ENCODE measurements at regions not wholly inside any gene's neighbourhood (a gene's known extent, or its start where the extent isn't known, plus 50 kb on each side); places are given as distances from the start of the nearest gene placed in this dataset.

DNA sequence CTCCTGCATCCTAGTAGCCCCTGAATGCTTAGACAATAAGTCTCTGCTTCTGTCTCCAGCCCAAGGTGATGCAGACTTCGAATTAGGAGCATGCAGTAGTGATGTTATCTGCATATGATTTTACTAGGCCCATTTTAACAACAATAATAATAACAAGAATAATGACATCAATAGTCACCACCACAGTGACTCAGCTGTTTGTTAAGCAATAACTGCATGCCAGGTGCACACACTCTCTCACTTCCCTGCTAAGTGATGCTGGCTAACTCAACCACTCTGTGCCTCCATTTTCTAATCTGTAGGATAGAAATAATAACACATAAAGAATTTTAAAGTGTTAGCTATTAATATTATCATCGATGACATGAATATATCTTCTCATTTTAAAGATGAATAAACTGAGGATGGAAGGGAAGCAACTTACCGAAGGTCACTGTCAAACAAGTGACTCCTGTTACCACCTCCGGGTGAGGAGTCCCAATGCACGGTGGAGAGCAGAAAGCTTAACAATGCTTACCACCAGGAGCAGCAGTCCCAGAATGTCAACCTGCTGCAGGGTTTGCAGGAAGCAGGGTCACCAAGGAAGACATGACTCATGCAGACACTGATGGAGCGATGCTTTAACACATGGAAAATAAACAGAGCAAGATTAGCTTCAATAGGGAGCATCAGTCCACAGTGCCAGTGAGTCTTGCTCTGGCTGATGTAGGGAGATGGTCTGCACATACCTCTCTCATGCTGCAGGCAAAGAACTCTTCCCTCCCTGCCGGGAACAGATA, 290.2 kb downstream of the SPATA17 start:
- H3K9me3 Mint-ChIP-seq (ENCODE audit: low read depth), result no peaks in the 10 kb centered on the region
- CTCF ChIA-PET, result no interaction called here
- H3K27ac Mint-ChIP-seq, result no peak overlapping the region
- H3K4me1 Mint-ChIP-seq, result no peaks in the 10 kb centered on the region
- H3K4me3 Mint-ChIP-seq, result no peak overlapping the region
- H3K36me3 Mint-ChIP-seq, result no peaks in the 10 kb centered on the region
- no peak for ATAC-seq
- DNase-seq, result no peak
- peaks cover 7% of the 10 kb centered on the region for H3K27me3 Mint-ChIP-seq

DNA sequence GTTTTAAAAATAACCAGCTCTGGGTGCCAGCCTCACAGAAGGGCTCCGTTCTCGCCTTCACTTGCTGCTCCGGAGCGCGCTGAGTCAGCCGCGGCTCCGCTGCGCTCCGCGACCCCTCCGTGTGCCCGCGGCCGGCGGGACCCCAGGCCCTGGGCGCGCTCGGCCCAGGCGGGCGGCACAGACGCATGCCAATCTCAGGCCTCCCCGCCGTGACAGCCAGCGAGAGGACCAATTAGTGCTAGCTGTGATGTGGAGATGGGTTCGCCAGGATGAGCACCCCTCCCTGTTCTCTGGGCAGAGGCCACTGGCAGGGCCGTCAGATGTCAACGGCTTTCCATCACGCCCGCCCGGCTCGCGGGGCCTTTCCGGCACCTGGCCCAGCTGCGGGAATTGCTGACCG, 293.8 kb downstream of the SPATA17 start:
- Mint-ChIP-seq H3K27ac (no peak overlapping the region), H3K4me3 (no peak overlapping the region), H3K4me1 (no peaks in the 10 kb centered on the region), H3K27me3 (peaks cover 7% of the 10 kb centered on the region), H3K36me3 (no peaks in the 10 kb centered on the region), H3K9me3 (ENCODE audit: low read depth) (no peaks in the 10 kb centered on the region)
- no peak for DNase-seq
- CTCF ChIA-PET, result no interaction called here
- ATAC-seq, result no peak

DNA sequence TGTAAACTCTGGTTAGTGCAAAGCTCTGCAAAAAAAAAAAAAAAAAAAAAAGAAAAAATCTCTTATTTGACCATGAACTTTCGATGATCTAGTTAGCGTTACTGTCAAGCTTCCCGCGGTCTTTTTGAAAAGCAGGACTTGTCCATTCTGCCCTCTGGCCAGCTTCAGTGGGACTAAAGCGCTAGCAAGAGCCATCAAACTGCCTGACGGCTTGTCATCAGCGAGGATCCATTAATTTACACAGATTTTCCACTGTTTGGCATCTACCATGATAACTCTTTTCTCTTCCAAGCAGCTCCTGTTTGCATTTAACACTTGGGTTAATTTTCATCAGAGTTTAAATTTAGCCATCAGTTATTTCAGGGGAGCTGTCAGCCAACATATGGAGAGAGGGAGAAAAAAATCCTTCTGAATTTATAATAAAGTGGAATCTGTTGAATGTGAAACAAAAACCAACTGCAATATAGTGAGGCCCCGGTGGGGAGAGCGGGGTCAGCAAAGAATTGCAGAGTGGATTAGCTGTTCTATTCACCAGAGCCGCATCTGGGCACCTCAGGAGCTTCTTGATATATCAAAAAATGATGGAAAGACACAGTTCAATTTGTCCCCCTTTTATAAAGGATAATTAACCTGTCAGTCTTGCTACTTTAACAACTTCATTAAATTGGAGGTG, 298.2 kb downstream of the SPATA17 start:
- no peak overlapping the region for H3K4me3 Mint-ChIP-seq
- H3K27me3 Mint-ChIP-seq, result peaks cover 5% of the 10 kb centered on the region
- H3K27ac Mint-ChIP-seq, result no peak overlapping the region
- CTCF ChIA-PET, result no interaction called here
- no peak for DNase-seq
- no peak for ATAC-seq
- no peaks in the 10 kb centered on the region for H3K9me3 Mint-ChIP-seq (ENCODE audit: low read depth)
- no peaks in the 10 kb centered on the region for H3K4me1 Mint-ChIP-seq
- H3K36me3 Mint-ChIP-seq, result no peaks in the 10 kb centered on the region

DNA sequence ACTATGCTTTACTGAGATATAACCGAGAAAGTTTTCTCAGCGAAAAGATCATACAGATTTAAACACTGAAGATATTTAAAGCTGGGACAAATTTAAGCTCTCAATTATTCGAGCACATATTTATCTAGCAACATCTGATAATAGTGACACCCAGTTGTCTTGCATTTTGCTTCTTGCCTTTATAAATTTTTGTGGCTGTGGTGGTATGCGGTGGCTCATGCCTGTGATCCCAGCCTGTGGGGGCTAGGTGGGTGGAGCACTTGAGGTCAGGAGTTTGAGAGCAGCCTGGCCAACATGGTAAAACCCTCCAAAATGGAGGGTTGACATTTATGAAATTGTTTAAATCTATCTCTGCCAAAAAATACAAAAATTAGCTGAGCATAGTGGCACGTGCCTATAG, 312.2 kb downstream of the SPATA17 start:
- Mint-ChIP-seq H3K9me3 (ENCODE audit: low read depth) (no peaks in the 10 kb centered on the region), H3K4me3 (no peak overlapping the region), H3K36me3 (no peaks in the 10 kb centered on the region), H3K4me1 (no peaks in the 10 kb centered on the region), H3K27ac (no peak overlapping the region), H3K27me3 (no peaks in the 10 kb centered on the region)
- no peak for DNase-seq
- no peak for ATAC-seq
- CTCF ChIA-PET, result no interaction called here

DNA sequence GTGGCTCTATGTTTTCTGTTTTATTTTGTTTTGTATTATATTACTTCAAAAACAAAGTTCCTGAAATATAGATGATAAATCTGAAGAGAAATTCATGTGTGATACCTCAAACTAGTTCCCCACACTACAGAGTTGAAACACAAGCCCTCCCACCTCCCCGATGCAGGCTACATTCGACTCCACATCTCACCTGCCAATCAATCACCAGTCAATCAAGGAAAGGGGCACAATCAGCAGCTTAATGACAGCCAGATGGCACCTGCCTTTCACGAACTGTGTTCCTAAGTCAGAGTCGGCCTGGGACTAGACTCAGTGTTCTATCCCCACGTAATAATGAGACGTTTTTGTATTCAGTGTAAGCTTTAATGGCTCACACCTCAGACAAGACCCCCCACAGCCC, 313.4 kb downstream of the SPATA17 start:
- CTCF ChIA-PET, result no interaction called here

DNA sequence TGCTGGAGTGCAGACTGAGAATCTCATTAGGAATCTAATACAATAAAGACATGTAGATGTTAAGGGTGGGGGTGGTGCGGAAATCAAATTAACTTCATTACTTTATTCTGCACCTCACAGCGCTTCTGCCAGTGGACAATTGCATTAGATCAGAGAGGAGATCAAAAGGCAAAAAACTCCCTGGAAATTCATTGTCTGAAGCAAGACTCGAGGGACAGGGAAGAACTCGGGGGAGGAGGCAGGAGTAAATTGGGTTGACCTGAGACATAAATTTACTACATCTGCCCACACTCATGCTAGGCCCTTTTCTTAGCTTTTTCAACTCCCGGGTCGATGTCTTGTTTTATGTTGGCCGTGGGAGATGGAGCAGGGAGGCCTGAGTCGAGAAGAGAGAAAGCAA, 315.4 kb downstream of the SPATA17 start:
- CTCF ChIA-PET, result no interaction called here
- Mint-ChIP-seq H3K9me3 (ENCODE audit: low read depth) (no peaks in the 10 kb centered on the region), H3K36me3 (no peaks in the 10 kb centered on the region), H3K27me3 (no peaks in the 10 kb centered on the region), H3K27ac (no peak overlapping the region), H3K4me1 (no peaks in the 10 kb centered on the region), H3K4me3 (no peak overlapping the region)
- ATAC-seq, result no peak
- no peak for DNase-seq

More for the DNA sequence above, 313.4 kb downstream of the SPATA17 start:
- Mint-ChIP-seq H3K4me3 (no peak overlapping the region), H3K36me3 (no peaks in the 10 kb centered on the region), H3K9me3 (ENCODE audit: low read depth) (no peaks in the 10 kb centered on the region), H3K4me1 (no peaks in the 10 kb centered on the region), H3K27ac (no peak overlapping the region), H3K27me3 (no peaks in the 10 kb centered on the region)
- DNase-seq (no peak), ATAC-seq (no peak)

DNA sequence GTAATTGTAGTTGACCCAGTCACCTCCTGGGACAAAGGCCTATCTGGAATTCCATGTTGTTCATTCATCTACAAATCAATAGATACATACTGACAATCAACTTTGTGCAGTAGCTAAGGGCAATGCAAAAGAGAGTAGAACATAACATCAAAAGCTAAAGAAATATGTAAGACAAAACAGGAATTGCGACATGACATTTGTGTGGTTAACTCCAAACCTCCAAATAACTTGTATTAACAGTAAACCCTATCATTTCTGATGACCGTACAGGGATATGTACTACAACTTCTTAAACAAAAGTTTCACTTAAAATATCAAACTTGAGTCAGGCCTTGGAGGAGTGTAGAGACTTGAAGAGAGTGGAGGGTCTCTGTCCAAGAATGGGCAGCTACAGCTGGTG, 317.6 kb downstream of the SPATA17 start:
- no peaks in the 10 kb centered on the region for H3K9me3 Mint-ChIP-seq (ENCODE audit: low read depth)
- H3K36me3 Mint-ChIP-seq, result no peaks in the 10 kb centered on the region
- H3K4me3 Mint-ChIP-seq, result no peak overlapping the region
- no peak for ATAC-seq
- DNase-seq, result no peak
- no peaks in the 10 kb centered on the region for H3K4me1 Mint-ChIP-seq
- no peak overlapping the region for H3K27ac Mint-ChIP-seq
- CTCF ChIA-PET, result no interaction called here
- H3K27me3 Mint-ChIP-seq, result no peaks in the 10 kb centered on the region

DNA sequence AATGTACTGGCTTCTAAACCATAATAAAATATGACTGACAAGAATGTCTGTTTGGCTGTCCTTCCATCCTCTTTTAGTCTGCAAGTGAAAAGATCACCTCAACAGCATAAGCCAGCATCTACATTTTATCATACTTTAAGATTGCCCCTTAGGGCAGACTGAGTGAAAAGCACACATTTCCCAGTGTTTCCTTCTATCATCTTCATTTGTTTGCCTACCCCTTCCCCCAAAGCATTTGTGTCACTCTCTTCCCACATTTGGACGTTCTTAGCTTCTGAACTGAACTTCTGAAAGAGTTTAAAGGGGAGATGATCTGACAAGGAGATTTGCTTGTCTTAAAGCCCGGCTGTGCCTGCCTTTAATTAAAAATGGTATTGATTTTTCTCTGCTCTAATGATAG, 322.2 kb downstream of the SPATA17 start:
- H3K36me3 Mint-ChIP-seq, result no peaks in the 10 kb centered on the region
- no peaks in the 10 kb centered on the region for H3K4me1 Mint-ChIP-seq
- no peaks in the 10 kb centered on the region for H3K27me3 Mint-ChIP-seq
- H3K4me3 Mint-ChIP-seq, result no peak overlapping the region
- H3K9me3 Mint-ChIP-seq (ENCODE audit: low read depth), result peaks cover 2% of the 10 kb centered on the region
- CTCF ChIA-PET, result no interaction called here
- DNase-seq (no peak), ATAC-seq (no peak)
- H3K27ac Mint-ChIP-seq, result no peak overlapping the region

DNA sequence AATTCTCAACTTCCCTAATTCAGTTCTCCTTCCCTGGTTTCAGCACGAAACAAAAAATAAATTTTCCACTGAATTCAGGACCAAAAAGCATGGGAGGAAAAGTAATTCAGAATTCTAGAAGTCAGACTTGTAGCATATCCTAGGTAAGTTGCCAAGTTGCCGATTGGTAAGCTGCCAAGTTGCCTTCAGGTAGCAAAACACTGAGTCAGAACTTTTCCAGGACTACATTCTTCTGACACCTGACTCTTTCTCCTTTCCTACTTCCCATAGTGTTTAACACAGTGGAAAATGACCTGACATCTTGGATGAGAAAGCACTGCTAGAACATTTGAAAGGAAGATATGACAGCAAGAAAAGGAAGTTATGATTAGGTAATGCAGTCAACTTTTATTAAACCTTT, 322.8 kb downstream of the SPATA17 start:
- CTCF ChIA-PET, result no interaction called here
- peaks cover 2% of the 10 kb centered on the region for H3K9me3 Mint-ChIP-seq (ENCODE audit: low read depth)
- DNase-seq (no peak), ATAC-seq (no peak)
- H3K27me3 Mint-ChIP-seq, result no peaks in the 10 kb centered on the region
- no peaks in the 10 kb centered on the region for H3K4me1 Mint-ChIP-seq
- H3K36me3 Mint-ChIP-seq, result no peaks in the 10 kb centered on the region
- no peak overlapping the region for H3K4me3 Mint-ChIP-seq
- H3K27ac Mint-ChIP-seq, result no peak overlapping the region

DNA sequence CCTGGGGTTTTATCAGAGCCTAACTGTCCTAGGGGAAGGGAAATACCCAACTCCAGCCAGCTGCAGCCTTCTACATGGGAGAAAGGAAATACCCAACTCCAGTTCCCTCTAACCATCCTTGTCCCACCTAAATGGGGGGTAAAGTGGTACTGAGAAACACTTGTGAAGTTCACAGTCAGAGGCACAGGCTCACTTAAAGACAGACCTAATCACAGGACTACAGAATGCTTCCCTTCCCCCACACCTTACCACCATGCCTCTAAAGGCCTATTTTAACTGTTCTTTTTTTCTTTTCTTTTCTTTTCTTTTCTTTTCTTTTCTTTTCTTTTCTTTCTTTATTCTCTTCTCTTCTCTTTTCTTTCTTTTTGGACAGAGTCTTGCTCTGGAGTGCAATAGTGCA, 324.6 kb downstream of the SPATA17 start:
- no peak overlapping the region for H3K4me3 Mint-ChIP-seq
- ATAC-seq, result no peak
- no peaks in the 10 kb centered on the region for H3K27me3 Mint-ChIP-seq
- DNase-seq, result no peak
- no peaks in the 10 kb centered on the region for H3K4me1 Mint-ChIP-seq
- H3K36me3 Mint-ChIP-seq, result no peaks in the 10 kb centered on the region
- no peak overlapping the region for H3K27ac Mint-ChIP-seq
- peaks cover 2% of the 10 kb centered on the region for H3K9me3 Mint-ChIP-seq (ENCODE audit: low read depth)
- CTCF ChIA-PET, result no interaction called here

DNA sequence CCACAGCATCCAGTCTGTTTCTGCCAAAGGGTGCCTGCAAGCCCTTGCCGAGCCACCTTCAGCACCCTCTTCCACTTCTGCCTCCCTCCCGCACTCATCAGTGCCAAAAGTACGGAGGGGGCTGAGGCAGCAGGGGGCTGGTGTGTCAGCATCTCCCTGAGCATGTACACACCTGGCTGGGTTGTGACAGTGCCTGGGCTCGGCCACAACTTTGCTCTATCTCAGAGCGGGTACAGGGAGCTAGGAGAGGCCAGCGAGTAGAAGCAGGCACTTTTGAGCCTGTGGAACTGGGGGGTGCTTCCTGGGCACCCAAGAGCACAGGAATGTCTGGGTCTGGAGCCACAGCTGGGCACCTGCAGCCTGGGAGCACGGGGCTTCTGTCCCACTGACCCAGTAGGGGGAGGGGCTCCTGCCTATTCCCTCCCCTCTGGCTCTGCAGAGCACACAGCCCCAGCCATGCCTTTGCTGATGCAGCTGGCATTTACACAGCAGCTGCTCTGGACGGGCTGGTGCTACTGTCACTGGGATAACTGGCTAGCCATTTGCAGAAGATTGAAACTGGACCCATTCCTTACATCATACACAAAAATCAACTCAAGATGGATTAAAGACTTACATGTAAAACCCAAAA, 319.8 kb upstream of the RRP15 start:
- Mint-ChIP-seq H3K27ac (no peak overlapping the region), H3K27me3 (no peaks in the 10 kb centered on the region), H3K9me3 (ENCODE audit: low read depth) (peaks cover 2% of the 10 kb centered on the region), H3K36me3 (no peaks in the 10 kb centered on the region), H3K4me1 (no peaks in the 10 kb centered on the region), H3K4me3 (no peak overlapping the region)
- CTCF ChIA-PET, result no interaction called here
- no peak for ATAC-seq
- no peak for DNase-seq

DNA sequence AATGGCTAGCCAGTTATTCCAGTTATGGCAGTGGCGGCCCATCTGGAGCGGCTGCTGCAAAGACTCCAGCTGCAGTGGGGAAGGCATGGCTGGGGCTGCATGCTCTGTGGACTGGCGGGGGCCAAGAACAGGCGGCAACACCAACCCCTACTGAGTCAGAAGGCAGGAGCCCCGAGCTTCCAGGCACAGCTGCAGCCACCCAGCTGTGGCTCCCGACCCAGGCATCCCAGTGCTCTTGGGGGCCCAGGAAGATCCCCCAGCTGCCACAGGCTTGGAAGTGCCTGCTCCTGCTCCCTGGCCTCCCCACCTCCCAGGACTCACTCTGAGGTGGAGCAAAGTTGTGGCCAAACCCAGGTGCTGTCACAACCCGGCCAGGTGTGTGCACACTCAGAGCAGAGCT, 317.0 kb upstream of the RRP15 start:
- Mint-ChIP-seq H3K27ac (no peak overlapping the region), H3K9me3 (ENCODE audit: low read depth) (peaks cover 3% of the 10 kb centered on the region), H3K4me1 (no peaks in the 10 kb centered on the region), H3K4me3 (no peak overlapping the region), H3K27me3 (no peaks in the 10 kb centered on the region), H3K36me3 (no peaks in the 10 kb centered on the region)
- CTCF ChIA-PET, result no interaction called here
- ATAC-seq, result no peak
- no peak for DNase-seq

DNA sequence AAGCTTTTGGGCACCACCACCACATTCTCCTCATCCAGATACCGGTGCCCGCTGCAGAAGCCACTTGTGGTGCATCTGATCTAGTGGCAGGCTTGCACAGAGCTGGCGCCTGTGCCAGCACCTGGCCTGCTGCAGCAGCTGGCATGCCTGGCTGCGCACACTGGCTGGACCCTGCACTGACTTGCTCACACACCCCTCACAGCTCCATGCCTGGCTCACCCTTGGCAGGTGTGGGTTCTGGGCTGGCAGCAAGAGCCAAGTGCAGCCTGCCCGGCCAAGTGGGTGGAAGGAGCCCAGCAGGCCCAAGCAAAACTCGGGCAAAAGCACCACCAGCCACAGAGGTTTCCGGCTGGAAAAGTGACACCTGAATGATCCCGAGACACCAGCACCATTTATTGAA, 315.7 kb upstream of the RRP15 start:
- Mint-ChIP-seq H3K4me3 (no peak overlapping the region), H3K27ac (no peak overlapping the region), H3K27me3 (no peaks in the 10 kb centered on the region), H3K36me3 (no peaks in the 10 kb centered on the region), H3K9me3 (ENCODE audit: low read depth) (peaks cover 3% of the 10 kb centered on the region), H3K4me1 (no peaks in the 10 kb centered on the region)
- DNase-seq (no peak), ATAC-seq (no peak)
- CTCF ChIA-PET, result no interaction called here

DNA sequence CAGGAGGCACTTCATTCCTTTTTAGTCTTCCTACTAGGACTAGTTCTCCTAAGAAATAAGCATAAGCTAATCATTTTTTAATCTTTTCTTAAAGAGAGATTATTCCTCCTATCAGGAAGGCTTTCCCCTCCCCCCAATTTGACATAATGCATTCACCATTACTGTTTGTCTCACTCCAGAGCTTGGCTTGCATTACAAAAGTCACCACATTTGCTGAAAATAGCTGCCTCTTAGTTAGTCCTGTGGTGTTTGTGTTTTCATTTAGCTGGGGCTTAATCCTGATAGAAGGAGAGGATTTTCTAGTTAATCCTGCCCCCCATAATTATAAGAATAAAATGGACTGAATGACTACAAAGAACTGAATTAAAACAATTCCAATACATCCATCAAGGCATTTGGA, 307.1 kb upstream of the RRP15 start:
- no peak for DNase-seq
- H3K27me3 Mint-ChIP-seq, result no peaks in the 10 kb centered on the region

More for the DNA sequence above, 307.1 kb upstream of the RRP15 start:
- no peaks in the 10 kb centered on the region for H3K4me1 Mint-ChIP-seq
- no peaks in the 10 kb centered on the region for H3K36me3 Mint-ChIP-seq
- H3K27ac Mint-ChIP-seq, result no peak overlapping the region
- no peak overlapping the region for H3K4me3 Mint-ChIP-seq
- peaks cover 5% of the 10 kb centered on the region for H3K9me3 Mint-ChIP-seq (ENCODE audit: low read depth)
- CTCF ChIA-PET, result no interaction called here
- no peak for ATAC-seq

All from activated CD8-positive, alpha-beta memory T cell treated with anti-CD3 and anti-CD28 coated beads, Interleukin-2, amount 10 ng/mL, durations not matched to agents 7 days and 5 days (primary cell).